ENCODE measurements at regions not wholly inside any gene's neighbourhood (a gene's known extent, or its start where the extent isn't known, plus 50 kb on each side); places are given as distances from the start of the nearest gene placed in this dataset.
"Not testable (repeated sequence)": the region's sequence is repeated elsewhere in the genome, so short reads cannot be mapped to it uniquely, and the experiment has no call there.

DNA sequence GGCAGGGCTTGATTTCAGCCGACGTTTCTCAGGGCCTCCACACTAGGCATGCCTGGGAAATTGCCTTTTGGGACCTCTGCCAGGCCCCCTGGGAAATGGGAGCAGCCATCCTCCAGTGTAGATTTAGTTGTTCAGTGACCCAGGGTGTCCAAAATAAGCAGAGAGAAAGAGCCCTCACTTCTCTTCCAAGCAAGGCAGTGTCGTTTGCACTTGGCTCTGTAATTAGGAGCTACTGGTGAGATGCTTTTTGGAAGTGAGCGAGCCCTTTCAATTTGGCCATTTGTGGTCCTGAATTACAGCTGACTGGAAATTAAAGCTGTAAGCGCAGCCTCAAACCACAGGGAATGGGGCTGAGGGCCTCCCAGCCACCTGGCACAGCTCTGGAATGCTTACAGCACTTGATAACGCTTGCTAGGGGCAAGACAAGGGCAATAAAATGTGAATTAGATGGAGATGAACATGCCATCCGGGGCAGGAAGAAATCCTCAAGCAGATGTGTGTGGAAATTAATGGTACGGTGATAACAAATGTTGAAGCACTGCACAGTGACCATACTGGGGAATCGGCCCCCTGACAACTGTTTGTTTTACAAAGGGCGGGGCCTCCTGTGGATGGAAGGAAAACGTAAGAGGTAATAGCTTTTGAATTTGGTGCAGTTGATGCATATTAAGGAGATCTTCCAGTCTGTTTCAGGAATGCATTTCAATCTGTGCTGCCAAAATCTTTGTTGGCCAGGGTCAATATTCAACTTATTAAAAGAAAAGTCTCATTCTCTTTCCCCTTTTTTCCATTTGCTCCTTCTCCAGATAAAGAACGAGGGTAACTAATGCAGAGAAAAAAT lies 173.1 kb downstream of the UXS1 start:
- no peak for DNase-seq (ENCODE audit: low read depth in 1 of 2, low spot score in 1 of 2)
- in situ Hi-C loops (cut with HindIII; ENCODE audit: low pct_unique_long_range_greater_than_20kb, low sequenced_read_pairs) = no loop called here
- TF ChIP-seq JUND (IDR thresholded peaks at IDR 0.05; ENCODE audit: low read depth) = no peak

GRCh38 chr2:106020032-106020431 lies 174.1 kb downstream of the UXS1 start:
- in situ Hi-C loops (cut with HindIII; ENCODE audit: low pct_unique_long_range_greater_than_20kb, low sequenced_read_pairs) = no loop called here
- TF ChIP-seq JUND (IDR thresholded peaks at IDR 0.05; ENCODE audit: low read depth) = no peak
- DNase-seq (ENCODE audit: low read depth in 1 of 2, low spot score in 1 of 2) = no peak

DNA sequence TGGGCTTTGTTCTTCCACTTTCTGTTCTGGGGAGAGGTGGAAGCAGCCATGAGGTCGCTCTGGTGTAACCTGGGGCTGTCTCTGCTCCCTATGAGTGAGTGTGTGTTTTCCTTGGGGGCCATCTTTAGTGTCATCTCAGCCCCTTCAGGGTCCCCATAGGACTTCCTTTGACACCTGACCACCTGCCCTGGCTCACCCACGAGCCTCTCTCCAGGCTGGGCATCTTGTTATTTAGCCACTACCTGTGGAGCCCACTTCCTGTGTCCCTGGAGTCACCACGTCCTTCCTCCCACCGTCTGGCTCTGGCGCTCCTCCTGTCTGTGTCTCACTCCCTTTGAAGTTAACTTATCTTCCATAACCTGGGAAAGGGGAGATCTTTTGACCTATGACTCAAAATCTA lies 176.0 kb downstream of the UXS1 start:
- TF ChIP-seq JUND (IDR thresholded peaks at IDR 0.05; ENCODE audit: low read depth) = no peak
- in situ Hi-C loops (cut with HindIII; ENCODE audit: low pct_unique_long_range_greater_than_20kb, low sequenced_read_pairs) = no loop called here
- no peak for DNase-seq (ENCODE audit: low read depth in 1 of 2, low spot score in 1 of 2)

DNA sequence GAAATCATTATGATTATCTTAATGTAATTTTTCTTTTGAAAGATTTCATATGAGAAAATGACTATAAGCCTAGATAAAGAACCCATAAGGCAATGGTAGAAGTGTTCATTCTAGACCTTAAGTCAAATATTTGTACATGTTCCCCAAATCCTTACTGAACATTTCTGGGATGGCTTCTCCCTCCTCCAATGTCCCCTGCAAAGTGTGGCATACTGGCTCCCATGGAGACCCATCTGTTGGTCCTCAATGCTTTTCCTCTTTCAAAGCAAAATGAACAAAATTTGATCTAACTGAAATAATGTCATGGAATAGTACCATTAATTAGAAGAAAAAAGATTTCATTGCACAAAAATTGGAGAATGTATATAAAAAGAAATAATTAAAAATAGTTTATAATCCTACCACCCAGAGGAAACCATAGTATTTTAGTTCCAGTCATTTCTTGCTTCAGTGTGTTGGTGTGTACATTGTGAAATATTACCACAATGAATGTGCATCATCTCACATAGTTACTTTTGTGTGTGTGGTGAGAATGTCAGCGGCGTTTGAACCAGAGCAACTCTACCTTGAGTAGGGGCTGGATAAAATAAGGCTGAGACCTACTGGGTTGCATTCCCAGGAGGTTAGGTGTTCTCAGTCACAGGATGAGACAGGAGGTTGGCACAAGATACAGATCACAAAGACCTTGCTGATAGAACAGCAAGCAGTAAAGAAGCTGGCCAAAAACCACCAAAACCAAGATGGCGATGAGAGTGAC lies 181.3 kb downstream of the UXS1 start:
- DNase-seq (ENCODE audit: low read depth in 1 of 2, low spot score in 1 of 2) = no peak
- TF ChIP-seq JUND (IDR thresholded peaks at IDR 0.05; ENCODE audit: low read depth) = no peak
- in situ Hi-C loops (cut with HindIII; ENCODE audit: low pct_unique_long_range_greater_than_20kb, low sequenced_read_pairs) = no loop called here

DNA sequence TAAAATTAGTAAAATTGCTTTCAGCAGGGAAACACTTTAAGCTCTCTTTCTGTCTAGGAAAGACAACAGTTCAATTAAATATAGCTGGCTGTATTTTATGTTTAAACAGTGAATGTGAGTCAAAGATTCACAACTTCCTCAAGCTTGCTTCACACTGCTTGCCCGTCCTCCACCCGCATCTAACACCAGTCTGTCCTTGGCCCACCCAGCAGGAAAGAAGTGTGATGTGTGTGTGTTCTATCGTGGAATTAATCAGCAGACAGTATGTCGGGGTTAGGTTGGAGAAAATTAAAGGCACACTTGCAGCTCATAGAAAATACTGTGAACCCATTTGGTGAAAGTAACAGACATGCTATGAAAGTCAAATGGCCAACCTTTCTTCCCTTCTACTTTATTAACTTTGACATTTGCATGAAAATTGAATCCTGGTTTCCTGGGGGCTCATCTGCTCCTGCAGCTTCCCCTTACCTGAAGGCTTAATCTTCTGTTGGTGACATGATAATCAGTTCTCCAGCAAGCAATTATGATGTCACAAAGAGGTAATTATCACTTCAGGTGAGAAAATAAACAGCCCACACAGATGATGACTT lies 182.0 kb downstream of the UXS1 start:
- in situ Hi-C loops (cut with HindIII; ENCODE audit: low pct_unique_long_range_greater_than_20kb, low sequenced_read_pairs) = no loop called here
- DNase-seq (ENCODE audit: low read depth in 1 of 2, low spot score in 1 of 2) = no peak
- TF ChIP-seq JUND (IDR thresholded peaks at IDR 0.05; ENCODE audit: low read depth) = no peak

DNA sequence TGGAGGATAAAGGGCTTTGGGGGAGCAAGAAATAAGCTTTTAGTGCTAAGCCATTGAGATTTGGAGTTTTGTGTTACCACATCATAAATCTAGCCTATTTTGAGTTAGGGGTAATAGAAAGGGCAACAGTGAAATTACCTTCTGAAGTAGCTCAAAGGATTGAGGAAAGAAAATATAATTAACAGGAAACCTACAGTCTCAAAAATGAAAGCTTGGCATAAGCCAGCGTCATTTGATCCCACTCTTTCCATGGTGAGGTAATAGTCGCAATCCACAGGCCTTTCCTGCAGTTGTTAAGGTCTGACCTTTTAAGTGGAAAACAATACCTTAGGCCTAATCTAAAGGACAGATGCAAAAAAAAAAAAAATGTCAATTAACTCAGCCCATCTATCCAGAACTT lies 182.7 kb downstream of the UXS1 start:
- TF ChIP-seq JUND (IDR thresholded peaks at IDR 0.05; ENCODE audit: low read depth) = no peak
- DNase-seq (ENCODE audit: low read depth in 1 of 2, low spot score in 1 of 2) = no peak
- in situ Hi-C loops (cut with HindIII; ENCODE audit: low pct_unique_long_range_greater_than_20kb, low sequenced_read_pairs) = no loop called here

DNA sequence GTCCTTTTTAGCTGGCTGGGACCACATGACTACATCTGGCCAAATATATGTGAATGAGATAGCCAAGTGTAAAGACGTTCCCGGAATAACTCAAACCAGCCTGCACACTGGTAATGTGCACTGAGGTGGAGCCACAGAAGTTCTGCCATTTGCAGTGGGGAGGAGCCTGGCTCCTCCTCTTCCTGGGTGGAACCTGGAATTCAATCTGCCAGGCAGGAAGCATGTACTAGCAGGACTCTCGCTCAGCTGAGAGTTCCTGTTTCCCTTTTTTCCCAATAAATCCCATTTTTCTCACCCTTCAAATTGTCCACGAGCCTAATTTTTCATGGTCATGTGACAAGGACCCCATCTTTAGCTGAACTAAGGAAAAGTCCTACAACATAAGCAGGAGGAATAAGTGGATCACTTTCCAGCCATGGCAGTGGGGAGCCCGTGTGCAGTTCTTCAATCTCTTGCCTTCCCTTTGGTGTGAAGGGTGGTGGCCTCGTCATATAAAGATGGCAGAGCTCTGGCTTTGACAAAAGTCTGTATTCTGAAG lies 183.2 kb downstream of the UXS1 start:
- DNase-seq (ENCODE audit: low read depth in 1 of 2, low spot score in 1 of 2) = no peak
- in situ Hi-C loops (cut with HindIII; ENCODE audit: low pct_unique_long_range_greater_than_20kb, low sequenced_read_pairs) = no loop called here
- no peak for TF ChIP-seq JUND (IDR thresholded peaks at IDR 0.05; ENCODE audit: low read depth)

GRCh38 chr2:106009096-106009495 lies 185.0 kb downstream of the UXS1 start:
- TF ChIP-seq JUND (IDR thresholded peaks at IDR 0.05; ENCODE audit: low read depth) = no peak
- in situ Hi-C loops (cut with HindIII; ENCODE audit: low pct_unique_long_range_greater_than_20kb, low sequenced_read_pairs) = no loop called here
- DNase-seq (ENCODE audit: low read depth in 1 of 2, low spot score in 1 of 2) = no peak

DNA sequence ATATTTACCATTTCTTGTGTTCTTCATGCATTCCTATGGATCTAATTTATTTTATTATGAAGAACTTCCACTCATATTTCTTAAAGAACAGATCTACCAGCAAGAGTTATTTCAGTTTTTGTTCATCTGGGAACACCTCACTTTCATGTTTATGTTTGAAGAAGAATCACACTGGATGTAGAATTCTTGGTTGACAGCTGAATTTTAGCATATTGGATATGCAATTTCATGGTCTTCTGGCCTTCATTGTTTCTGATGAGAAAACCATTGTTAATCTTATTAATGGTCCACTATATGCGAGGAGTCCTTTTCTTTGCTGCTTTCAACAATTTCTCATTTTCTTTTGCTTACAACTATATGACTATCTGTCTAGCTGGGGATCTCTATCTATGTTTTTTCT lies 189.2 kb downstream of the UXS1 start:
- TF ChIP-seq JUND (IDR thresholded peaks at IDR 0.05; ENCODE audit: low read depth) = no peak

GRCh38 chr2:105999211-105999989 lies 194.7 kb downstream of the UXS1 start:
- peak in 1 of 2 experiments; percentile 63 for DNase-seq (ENCODE audit: low read depth in 1 of 2, low spot score in 1 of 2)
- no peak for TF ChIP-seq JUND (IDR thresholded peaks at IDR 0.05; ENCODE audit: low read depth)
- in situ Hi-C loops (cut with HindIII; ENCODE audit: low pct_unique_long_range_greater_than_20kb, low sequenced_read_pairs) = no loop called here

More for the DNA sequence above, 189.2 kb downstream of the UXS1 start:
- in situ Hi-C loops (cut with HindIII; ENCODE audit: low pct_unique_long_range_greater_than_20kb, low sequenced_read_pairs) = no loop called here
- no peak for DNase-seq (ENCODE audit: low read depth in 1 of 2, low spot score in 1 of 2)

DNA sequence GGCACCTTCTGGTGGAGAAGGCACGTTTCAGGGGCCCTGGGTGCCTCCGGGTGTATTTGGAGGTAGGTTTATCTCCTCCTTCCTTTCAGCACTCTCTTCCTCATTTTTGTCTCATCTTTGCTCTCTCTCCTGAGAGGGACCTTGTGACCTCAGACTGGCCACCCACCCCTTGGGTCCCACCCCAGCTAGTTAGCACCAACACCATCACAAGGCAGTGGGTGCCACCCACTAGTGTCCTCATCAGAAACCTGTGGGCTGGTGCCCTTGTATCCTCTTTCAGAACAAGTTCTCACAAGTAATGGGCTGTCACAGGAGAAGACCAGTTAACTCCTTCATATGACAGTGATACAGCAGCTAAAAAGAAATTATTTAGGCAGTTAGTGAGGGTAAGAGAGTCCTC lies 196.4 kb downstream of the UXS1 start:
- in situ Hi-C loops (cut with HindIII; ENCODE audit: low pct_unique_long_range_greater_than_20kb, low sequenced_read_pairs) = no loop called here
- no peak for TF ChIP-seq JUND (IDR thresholded peaks at IDR 0.05; ENCODE audit: low read depth)

GRCh38 chr2:105990624-105991023 lies 203.5 kb downstream of the UXS1 start:
- DNase-seq (ENCODE audit: low read depth in 1 of 2, low spot score in 1 of 2) = no peak
- no peak for TF ChIP-seq JUND (IDR thresholded peaks at IDR 0.05; ENCODE audit: low read depth)
- in situ Hi-C loops (cut with HindIII; ENCODE audit: low pct_unique_long_range_greater_than_20kb, low sequenced_read_pairs) = no loop called here

More for the DNA sequence above, 196.4 kb downstream of the UXS1 start:
- no peak for DNase-seq (ENCODE audit: low read depth in 1 of 2, low spot score in 1 of 2)

- in situ Hi-C loops (cut with HindIII; ENCODE audit: low pct_unique_long_range_greater_than_20kb, low sequenced_read_pairs) = not testable (repeated sequence)
Measured at GRCh38 chr2:105989803-105990202, 204.3 kb downstream of the UXS1 start.

More at GRCh38 chr2:105989803-105990202, 204.3 kb downstream of the UXS1 start:
- DNase-seq (ENCODE audit: low read depth in 1 of 2, low spot score in 1 of 2) = not testable (repeated sequence)
